BE2C (cell line): ENCODE measurements at regions not wholly inside any gene's neighbourhood (a gene's known extent, or its start where the extent isn't known, plus 50 kb on each side); places are given as distances from the start of the nearest gene placed in this dataset.

Experiments used
- DNase-seq: peaks from one replicate; pipeline ENCODE4 v3.0.0-alpha.2; 2020
- H3K27me3 ChIP-seq: fragments of 250-450 bp; sonication (Bioruptor Pico); 2 replicates; pipeline ENCODE4 v1.5.1; 2020; ENCODE audit warnings: mild to moderate bottlenecking
- H3K36me3 ChIP-seq: fragments of 250-450 bp; sonication (Bioruptor Pico); 2 replicates; pipeline ENCODE4 v1.5.1; 2020; ENCODE audit warnings: mild to moderate bottlenecking
- H3K4me1 ChIP-seq: fragments of 250-450 bp; sonication (Bioruptor Pico); 2 replicates; pipeline ENCODE4 v1.5.1; 2020
- H3K4me3 ChIP-seq: 2 replicates; pipeline ENCODE4 v1.5.1; 2011; ENCODE audit warnings: low read depth, low read length
- H3K9me3 ChIP-seq: fragments of 250-450 bp; sonication (Bioruptor Pico); 2 replicates; pipeline ENCODE4 v1.5.1; 2020
- CTCF ChIP-seq: IDR thresholded peaks from 2 replicates; pipeline ENCODE4 v1.5.1; 2012; ENCODE audit warnings: mild to moderate bottlenecking, low read depth, low read length

GRCh38 chr10:120799849-120800248, 51.3 kb upstream of the WDR11 start:
- DNase-seq, result no peak

GRCh38 chr10:120800528-120801323, 50.4 kb upstream of the WDR11 start:
- Histone ChIP-seq H3K4me3 (no peak overlapping the region), H3K36me3 (no peaks in the 10 kb centered on the region), H3K9me3 (no peaks in the 10 kb centered on the region), H3K27me3 (no peaks in the 10 kb centered on the region), H3K4me1 (no peaks in the 10 kb centered on the region)
- no peak for TF ChIP-seq CTCF
- no peak for DNase-seq

More at GRCh38 chr10:120799849-120800248, 51.3 kb upstream of the WDR11 start:
- Histone ChIP-seq H3K27me3 (no peaks in the 10 kb centered on the region), H3K9me3 (no peaks in the 10 kb centered on the region), H3K36me3 (no peaks in the 10 kb centered on the region), H3K4me3 (no peak overlapping the region), H3K4me1 (no peaks in the 10 kb centered on the region)
- no peak for TF ChIP-seq CTCF
